ENCODE measurements at regions not wholly inside any gene's neighbourhood (a gene's known extent, or its start where the extent isn't known, plus 50 kb on each side); places are given as distances from the start of the nearest gene placed in this dataset.

GRCh38 chr9:129494113-129494789 lies 126.7 kb downstream of the C9orf50 start:
- TF ChIP-seq EZH2 (IDR thresholded peaks at IDR 0.05; ENCODE audit: insufficient read depth, poor library complexity, severe bottlenecking) (no peak), EZH2phosphoT487 (IDR thresholded peaks at IDR 0.05; ENCODE audit: insufficient read depth, low read depth) (no peak)

All from GM23248 (cell line).